ENCODE measurements at regions not wholly inside any gene's neighbourhood (a gene's known extent, or its start where the extent isn't known, plus 50 kb on each side); places are given as distances from the start of the nearest gene placed in this dataset.

- DNase-seq (ENCODE audit: low read depth, low spot score) (no peak), ATAC-seq (no peak)
- no peak overlapping the region for H3K27ac ChIP-seq (ENCODE audit: low read length)
- no TSS peak for BruUV-seq (replicated peaks)
- in situ Hi-C loops (cut with HindIII; ENCODE audit: low pct_unique_long_range_greater_than_20kb, low sequenced_read_pairs), result no loop called here
- no peaks in the 10 kb centered on the region for H3K9me3 ChIP-seq (ENCODE audit: control insufficient read depth, insufficient read depth, low read depth, low read length)
- H3K4me1 ChIP-seq (ENCODE audit: control insufficient read depth, insufficient read depth, low read length), result no peaks in the 10 kb centered on the region
- ChIA-PET CTCF (interaction anchor here (0.8 kb wide), 1 partner anchor 249 kb away, joined by 3 read pairs; no protein-coding TSS in a partner anchor), POLR2A (no interaction called here)
- TF ChIP-seq TCF7L2 (IDR thresholded peaks at IDR 0.05; ENCODE audit: low read depth, low read length) (no peak), REST (IDR thresholded peaks at IDR 0.05; ENCODE audit: insufficient read depth in 1 of 2, low read depth in 2 of 2, low read length in 1 of 2) (no peak), SIN3A (IDR thresholded peaks at IDR 0.05; ENCODE audit: borderline replicate concordance, insufficient read depth, low read depth, low read length) (no peak), POLR2AphosphoS5 (IDR thresholded peaks at IDR 0.05; ENCODE audit: low read depth, low read length) (no peak), CTCF (IDR thresholded peaks at IDR 0.05) (no peak)
- intact Hi-C loops (cut with micrococcal nuclease; ENCODE audit: unreplicated experiment), result no loop called here
- H3K4me3 ChIP-seq (ENCODE audit: low read depth in 2 of 2, low read length in 2 of 2), result no peak overlapping the region
- H3K27me3 ChIP-seq (ENCODE audit: control insufficient read depth, insufficient read depth, low read length), result no peaks in the 10 kb centered on the region
- H3K36me3 ChIP-seq (ENCODE audit: control insufficient read depth, insufficient read depth, low read length), result no peaks in the 10 kb centered on the region
Observed at GRCh38 chr1:81412954-81413353, 387.8 kb upstream of the ADGRL2 start.

GRCh38 chr1:81410941-81411340 is 389.8 kb upstream of the ADGRL2 start:
- Histone ChIP-seq H3K27ac (ENCODE audit: low read length) (no peak overlapping the region), H3K9me3 (ENCODE audit: control insufficient read depth, insufficient read depth, low read depth, low read length) (no peaks in the 10 kb centered on the region), H3K27me3 (ENCODE audit: control insufficient read depth, insufficient read depth, low read length) (no peaks in the 10 kb centered on the region), H3K4me3 (ENCODE audit: low read depth in 2 of 2, low read length in 2 of 2) (no peak overlapping the region), H3K36me3 (ENCODE audit: control insufficient read depth, insufficient read depth, low read length) (no peaks in the 10 kb centered on the region), H3K4me1 (ENCODE audit: control insufficient read depth, insufficient read depth, low read length) (no peaks in the 10 kb centered on the region)
- in situ Hi-C loops (cut with HindIII; ENCODE audit: low pct_unique_long_range_greater_than_20kb, low sequenced_read_pairs) (no loop called here), intact Hi-C loops (cut with micrococcal nuclease; ENCODE audit: unreplicated experiment) (no loop called here)
- DNase-seq (ENCODE audit: low read depth, low spot score) (no peak), ATAC-seq (no peak)
- BruUV-seq (replicated peaks), result no TSS peak
- CTCF ChIA-PET, result no interaction called here
- POLR2A ChIA-PET, result no interaction called here
- TF ChIP-seq CTCF (IDR thresholded peaks at IDR 0.05), result no peak
- TF ChIP-seq POLR2AphosphoS5 (IDR thresholded peaks at IDR 0.05; ENCODE audit: low read depth, low read length), result no peak
- no peak for TF ChIP-seq REST (IDR thresholded peaks at IDR 0.05; ENCODE audit: insufficient read depth in 1 of 2, low read depth in 2 of 2, low read length in 1 of 2)
- no peak for TF ChIP-seq SIN3A (IDR thresholded peaks at IDR 0.05; ENCODE audit: borderline replicate concordance, insufficient read depth, low read depth, low read length)
- no peak for TF ChIP-seq TCF7L2 (IDR thresholded peaks at IDR 0.05; ENCODE audit: low read depth, low read length)

Measured in Panc1 (cell line).